CD4-positive, alpha-beta T cell treated with Interleukin-17A for 1 hour (primary cell): ENCODE measurements at regions not wholly inside any gene's neighbourhood (a gene's known extent, or its start where the extent isn't known, plus 50 kb on each side); places are given as distances from the start of the nearest gene placed in this dataset.
"Not testable (repeated sequence)": the region's sequence is repeated elsewhere in the genome, so short reads cannot be mapped to it uniquely, and the experiment has no call there.

ENCODE experiments used
- DNase-seq: peaks from one replicate; pipeline ENCODE4 v3.0.0-alpha.2; 2020

DNA sequence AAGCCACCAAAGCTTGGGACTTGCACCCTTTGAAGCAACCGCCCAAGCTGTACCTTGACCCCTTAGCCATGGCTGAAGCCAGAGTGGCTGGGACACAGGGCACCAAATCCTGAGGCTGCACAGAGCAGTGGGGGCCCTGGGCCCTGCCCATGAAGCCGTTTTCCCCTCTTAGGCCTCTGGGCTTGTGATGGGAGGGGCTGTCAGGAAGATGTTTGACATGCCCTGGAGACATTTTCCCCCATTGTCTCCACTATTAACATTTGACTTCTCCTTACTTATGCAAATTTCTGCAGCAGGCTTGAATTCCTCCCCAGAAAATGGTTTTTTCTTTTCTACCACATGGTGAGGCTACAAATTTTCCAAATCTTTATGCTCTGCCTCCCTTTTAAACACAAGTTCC is 522.2 kb downstream of the EDEM1 start:
- no peak for DNase-seq

- no peak for DNase-seq
These were observed 523.2 kb downstream of the EDEM1 start for GRCh38 chr3:5710718-5711117.

DNA sequence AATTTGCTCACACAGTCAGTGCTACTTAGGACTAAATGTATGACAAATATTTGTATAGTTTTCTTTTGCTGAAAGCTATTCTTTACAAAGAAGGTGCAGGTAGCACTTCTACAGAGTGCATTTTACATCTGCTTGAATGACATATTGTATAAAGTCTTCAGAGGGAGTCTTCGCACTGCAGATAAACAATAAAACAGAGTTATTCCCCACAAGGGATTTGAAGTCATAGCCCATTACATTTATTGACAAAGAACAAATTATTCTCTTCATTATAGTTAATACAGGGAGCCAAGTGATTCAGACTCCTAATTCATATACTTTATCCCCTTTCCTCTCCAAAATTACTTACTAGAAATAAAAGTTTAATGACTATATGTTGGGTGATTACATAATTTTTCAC is 529.7 kb downstream of the EDEM1 start:
- DNase-seq, result no peak

DNA sequence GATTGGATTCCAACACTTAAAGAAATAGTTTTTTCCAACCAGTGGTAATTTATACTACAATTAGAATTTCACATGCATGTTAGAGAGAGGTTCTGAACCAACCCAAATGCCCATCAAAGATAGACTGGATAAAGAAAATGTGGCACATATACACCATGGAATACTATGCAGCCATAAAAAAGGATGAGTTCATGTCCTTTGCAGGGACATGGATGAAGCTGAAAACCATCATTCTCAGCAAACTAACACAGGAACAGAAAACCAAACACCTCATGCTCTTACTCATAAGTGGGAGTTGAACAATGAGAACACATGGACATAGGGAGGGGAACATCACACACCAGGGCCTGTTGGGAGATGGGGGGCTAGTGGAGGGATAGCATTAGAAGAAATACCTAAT is 532.2 kb downstream of the EDEM1 start:
- not testable (repeated sequence) for DNase-seq

- DNase-seq, result no peak
These were observed 538.3 kb downstream of the EDEM1 start for GRCh38 chr3:5725801-5726200.

GRCh38 chr3:5726621-5727020 is 539.1 kb downstream of the EDEM1 start:
- no peak for DNase-seq

- no peak for DNase-seq
These were observed 540.4 kb downstream of the EDEM1 start for GRCh38 chr3:5727743-5728484.

- no peak for DNase-seq
These were observed 542.3 kb downstream of the EDEM1 start for GRCh38 chr3:5729852-5730251.

- DNase-seq, result no peak
These were observed 543.6 kb downstream of the EDEM1 start for GRCh38 chr3:5731100-5731499.

GRCh38 chr3:5732081-5732480 is 544.6 kb downstream of the EDEM1 start:
- DNase-seq, result no peak

GRCh38 chr3:5733995-5734394 is 546.5 kb downstream of the EDEM1 start:
- DNase-seq, result no peak

GRCh38 chr3:5735896-5736295 is 548.4 kb downstream of the EDEM1 start:
- no peak for DNase-seq

GRCh38 chr3:5739299-5739935 is 551.9 kb downstream of the EDEM1 start:
- no peak for DNase-seq

GRCh38 chr3:5739949-5740348 is 552.4 kb downstream of the EDEM1 start:
- DNase-seq, result no peak

GRCh38 chr3:5741017-5741416 is 553.5 kb downstream of the EDEM1 start:
- DNase-seq, result no peak

DNA sequence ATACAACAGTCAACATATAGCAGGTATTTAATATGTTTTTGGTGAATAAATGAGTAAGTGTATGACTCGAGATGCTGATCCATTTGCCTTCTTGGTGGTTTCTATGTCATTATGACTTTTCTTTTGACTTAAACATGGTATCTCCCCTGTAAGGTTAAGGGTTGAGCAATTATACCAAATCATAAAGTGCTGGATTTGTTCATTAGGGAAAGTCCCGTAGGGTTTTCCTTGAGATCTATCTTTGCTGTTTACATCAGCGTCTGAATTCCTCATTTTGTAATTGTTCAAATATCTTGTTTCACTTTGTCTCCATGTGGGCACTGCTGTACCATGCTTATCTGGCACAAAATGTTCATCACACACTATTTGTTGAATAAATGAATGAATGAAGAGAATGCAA is 562.6 kb downstream of the EDEM1 start:
- no peak for DNase-seq

DNA sequence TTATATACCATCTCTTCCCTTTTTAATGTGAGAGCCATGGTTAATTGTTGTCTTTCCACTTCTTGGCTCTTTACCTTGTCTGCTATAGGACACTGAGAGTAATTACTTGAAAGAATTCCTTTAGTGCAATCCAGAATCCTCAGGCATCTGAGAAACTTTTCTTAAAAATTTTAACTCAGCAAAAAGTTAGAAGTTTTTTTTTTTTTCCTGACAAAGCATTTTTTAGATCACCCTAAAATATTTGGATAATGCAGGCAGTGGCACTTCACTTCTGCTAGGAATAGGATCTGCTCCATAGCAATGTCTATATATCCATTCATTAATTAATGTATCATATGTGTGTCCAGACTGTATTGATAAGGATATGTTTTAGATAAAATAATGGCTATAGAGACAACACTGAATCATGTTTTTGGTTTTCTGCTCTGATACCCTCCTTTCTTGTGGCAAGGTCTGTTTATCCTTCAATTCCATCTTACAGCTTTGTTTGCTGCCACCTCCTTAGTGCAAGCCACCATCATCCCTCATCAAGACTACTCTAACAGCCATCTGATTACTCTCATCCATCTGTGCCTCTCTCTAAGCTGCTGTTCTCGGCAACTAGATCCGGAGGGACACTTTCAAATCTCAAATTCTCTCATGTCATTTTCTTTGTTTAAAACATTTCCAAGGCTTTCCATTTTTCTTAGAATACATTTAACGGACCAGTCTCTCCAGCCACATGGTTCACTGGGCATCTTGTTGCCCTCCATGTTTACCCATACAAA is 563.5 kb downstream of the EDEM1 start:
- no peak for DNase-seq

DNA sequence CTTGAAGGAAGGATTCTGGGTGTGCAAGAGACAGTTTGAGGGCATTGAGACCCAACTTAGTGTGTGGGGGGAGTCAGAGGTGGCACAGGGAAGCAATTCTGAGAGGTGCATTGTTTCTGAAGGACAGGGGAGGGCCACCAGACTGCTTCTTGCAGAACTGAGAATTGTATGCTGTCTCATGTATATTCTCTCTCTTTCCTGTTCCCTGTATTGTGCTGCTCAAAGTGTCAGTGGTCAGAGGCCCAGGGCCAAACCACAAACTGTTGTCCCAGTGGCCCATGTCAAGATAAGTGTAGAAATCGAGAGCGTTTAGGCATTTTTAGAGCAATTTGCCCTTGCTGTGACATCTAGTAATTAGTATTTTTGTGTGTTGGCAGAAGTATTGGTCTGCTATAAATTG is 567.1 kb downstream of the EDEM1 start:
- no peak for DNase-seq

DNA sequence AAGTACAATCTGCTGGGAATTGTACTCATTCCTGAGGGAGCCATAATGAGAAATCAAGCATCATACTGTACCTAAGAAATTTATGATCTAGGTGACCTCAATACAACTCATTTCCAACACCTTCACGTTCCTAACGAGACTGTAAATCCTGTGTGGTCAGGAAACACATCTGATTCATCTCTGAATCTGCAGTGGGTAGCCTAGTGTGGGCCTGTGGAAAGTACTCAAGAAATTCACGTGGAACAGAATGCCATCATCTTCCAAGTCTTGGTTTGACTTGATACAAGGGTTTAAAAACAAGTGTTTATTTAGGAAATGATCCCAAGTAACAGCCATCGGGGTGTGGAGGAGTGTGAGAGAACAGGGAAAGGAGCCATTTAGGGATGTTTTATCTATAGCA is 568.9 kb downstream of the EDEM1 start:
- no peak for DNase-seq

GRCh38 chr3:5757213-5757804 is 569.8 kb downstream of the EDEM1 start:
- no peak for DNase-seq

GRCh38 chr3:5758699-5759098 is 571.2 kb downstream of the EDEM1 start:
- no peak for DNase-seq

GRCh38 chr3:5762506-5762905 is 575.0 kb downstream of the EDEM1 start:
- DNase-seq, result no peak

DNA sequence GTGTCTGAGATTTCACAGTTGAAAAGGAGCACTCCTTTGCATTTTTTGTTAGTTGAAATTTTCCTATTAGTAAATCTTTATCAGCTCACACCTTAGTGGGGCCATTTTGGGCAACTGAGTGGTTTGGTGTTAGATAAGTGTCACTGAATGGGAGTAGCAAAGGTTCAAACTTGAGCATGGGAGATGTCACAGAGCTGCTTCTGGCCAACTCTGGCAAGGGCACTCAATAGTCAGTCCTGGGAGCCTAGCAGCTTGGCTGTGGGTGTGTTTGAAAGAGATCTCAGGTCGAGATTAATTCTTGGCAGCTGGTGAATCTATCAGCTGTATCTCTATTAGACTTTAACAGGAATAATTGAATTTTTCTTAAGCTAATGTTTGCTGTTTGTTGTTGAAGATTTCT is 579.3 kb downstream of the EDEM1 start:
- DNase-seq, result no peak

DNA sequence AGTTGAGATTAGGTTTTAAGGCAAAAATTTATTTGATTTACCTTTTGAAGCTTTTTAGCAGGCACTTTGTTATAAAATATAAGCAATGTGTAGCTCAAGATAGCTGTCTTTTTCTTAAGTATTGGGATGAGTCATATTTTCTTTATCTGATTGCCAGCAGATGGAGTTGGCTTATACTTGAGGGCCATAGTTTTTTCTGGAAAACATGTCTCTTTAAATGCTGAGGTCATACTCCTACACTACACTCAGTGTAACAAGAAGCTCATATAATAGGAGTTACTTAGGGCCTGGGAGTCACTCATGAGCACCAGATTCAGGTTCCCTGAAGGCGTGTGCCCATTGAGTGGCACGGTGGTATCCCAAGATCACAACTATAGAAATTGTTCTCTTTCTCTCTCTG is 579.8 kb downstream of the EDEM1 start:
- no peak for DNase-seq
